Peyer's patch (tissue), 4 donors: ENCODE measurements at regions not wholly inside any gene's neighbourhood (a gene's known extent, or its start where the extent isn't known, plus 50 kb on each side); places are given as distances from the start of the nearest gene placed in this dataset.
"Not testable (repeated sequence)": the region's sequence is repeated elsewhere in the genome, so short reads cannot be mapped to it uniquely, and the experiment has no call there.

Experiments
- DNase-seq, 3 donors: peaks; one replicate each; pipeline ENCODE4 v3.0.0-alpha.2; 2017 to 2019
- H3K27ac ChIP-seq, 4 donors: fragments of 200-600 bp; sonication (generic); one replicate each; pipeline ENCODE4 v1.5.1; 2016 to 2019
- H3K27me3 ChIP-seq, 2 donors: fragments of 200-600 bp; sonication (generic); one replicate each; pipeline ENCODE4 v1.5.1; 2019
- H3K36me3 ChIP-seq, 3 donors: fragments of 200-600 bp; sonication (generic); one replicate each; pipeline ENCODE4 v1.5.1; 2016 to 2019
- H3K4me1 ChIP-seq, 4 donors: fragments of 200-600 bp; sonication (generic); one replicate each; pipeline ENCODE4 v1.5.1; 2016 to 2019
- H3K4me3 ChIP-seq, 4 donors: fragments of 200-600 bp; sonication (generic); 1 replicate in 3 of 4; 2 replicates in 1 of 4; pipeline ENCODE4 v1.5.1; 2016 to 2019; ENCODE audit warnings: mild to moderate bottlenecking in 1 of 4
- H3K9me3 ChIP-seq, 4 donors: fragments of 200-600 bp; sonication (generic); one replicate each; pipeline ENCODE4 v1.5.1; 2016 to 2019; ENCODE audit warnings: mild to moderate bottlenecking in 1 of 4
- CTCF ChIP-seq, 6 experiments: fragments of 450-650 bp in 4 of 6; fragments of 200-600 bp in 2 of 6; sonication (generic) in 1 of 6; IDR thresholded peaks; one replicate each; pipeline ENCODE4 v1.5.1; 2017 to 2019; ENCODE audit warnings: antibody characterized with exemption in 6 of 6, mild to moderate bottlenecking in 3 of 6, moderate library complexity in 1 of 6
- POLR2A ChIP-seq, 2 donors: fragments of 450-650 bp; IDR thresholded peaks; one replicate each; pipeline ENCODE4 v1.5.1; 2017; ENCODE audit warnings: antibody characterized with exemption in 2 of 2, mild to moderate bottlenecking in 2 of 2, moderate library complexity in 2 of 2

GRCh38 chr3:104066658-104067057, 1300.1 kb upstream of the ALCAM start:
- Histone ChIP-seq H3K36me3 (no peaks in the 10 kb centered on the region), H3K4me3 (no peak overlapping the region), H3K27ac (no peak overlapping the region), H3K4me1 (no peaks in the 10 kb centered on the region), H3K9me3 (no peaks in the 10 kb centered on the region), H3K27me3 (no peaks in the 10 kb centered on the region)
- no peak for TF ChIP-seq CTCF (IDR thresholded peaks at IDR 0.05)
- TF ChIP-seq POLR2A (IDR thresholded peaks at IDR 0.05) = no peak
- DNase-seq = no peak

GRCh38 chr3:104069114-104069513, 1297.6 kb upstream of the ALCAM start:
- H3K27ac ChIP-seq = no peak overlapping the region
- TF ChIP-seq CTCF (IDR thresholded peaks at IDR 0.05) = no peak
- TF ChIP-seq POLR2A (IDR thresholded peaks at IDR 0.05) = no peak
- H3K36me3 ChIP-seq = no peaks in the 10 kb centered on the region
- H3K27me3 ChIP-seq = no peaks in the 10 kb centered on the region
- no peak overlapping the region for H3K4me3 ChIP-seq
- DNase-seq = no peak
- no peaks in the 10 kb centered on the region for H3K9me3 ChIP-seq
- no peaks in the 10 kb centered on the region for H3K4me1 ChIP-seq

GRCh38 chr3:104070906-104071305, 1295.8 kb upstream of the ALCAM start:
- Histone ChIP-seq H3K36me3 (no peaks in the 10 kb centered on the region), H3K4me1 (no peaks in the 10 kb centered on the region), H3K27me3 (no peaks in the 10 kb centered on the region), H3K9me3 (no peaks in the 10 kb centered on the region), H3K27ac (no peak overlapping the region), H3K4me3 (no peak overlapping the region)
- no peak for DNase-seq
- TF ChIP-seq POLR2A (IDR thresholded peaks at IDR 0.05) (no peak), CTCF (IDR thresholded peaks at IDR 0.05) (no peak)

- TF ChIP-seq CTCF (IDR thresholded peaks at IDR 0.05) (no peak), POLR2A (IDR thresholded peaks at IDR 0.05) (no peak)
- Histone ChIP-seq H3K27me3 (no peaks in the 10 kb centered on the region), H3K9me3 (no peaks in the 10 kb centered on the region), H3K4me3 (no peak overlapping the region), H3K36me3 (no peaks in the 10 kb centered on the region), H3K4me1 (no peaks in the 10 kb centered on the region), H3K27ac (no peak overlapping the region)
- no peak for DNase-seq
Observed at GRCh38 chr3:104080088-104080626, 1286.6 kb upstream of the ALCAM start.

- Histone ChIP-seq H3K4me1 (no peaks in the 10 kb centered on the region), H3K9me3 (no peaks in the 10 kb centered on the region), H3K27me3 (no peaks in the 10 kb centered on the region), H3K27ac (no peak overlapping the region), H3K4me3 (no peak overlapping the region), H3K36me3 (no peaks in the 10 kb centered on the region)
- DNase-seq = no peak
- no peak for TF ChIP-seq CTCF (IDR thresholded peaks at IDR 0.05)
- no peak for TF ChIP-seq POLR2A (IDR thresholded peaks at IDR 0.05)
Observed at GRCh38 chr3:104088738-104089137, 1278.0 kb upstream of the ALCAM start.

- not testable (repeated sequence) for H3K4me3 ChIP-seq, H3K27ac ChIP-seq, H3K4me1 ChIP-seq, H3K9me3 ChIP-seq, H3K36me3 ChIP-seq, H3K27me3 ChIP-seq, DNase-seq
Observed at GRCh38 chr3:104089987-104090386, 1276.7 kb upstream of the ALCAM start.
